WTC11 (cell line): ENCODE measurements at regions not wholly inside any gene's neighbourhood (a gene's known extent, or its start where the extent isn't known, plus 50 kb on each side); places are given as distances from the start of the nearest gene placed in this dataset.
"Not testable (repeated sequence)": the region's sequence is repeated elsewhere in the genome, so short reads cannot be mapped to it uniquely, and the experiment has no call there.

Experiments used
- ATAC-seq: fragments of 200-7000 bp; cut with Tn5 transposase; 2 replicates; pipeline ENCODE4 v1.10.0; 2021; ENCODE audit warnings: mild to moderate bottlenecking, moderate library complexity
- CTCF ChIA-PET: fragments of 300-600 bp; sonication (Branson Sonifier 250); formaldehyde crosslinking; loops from one replicate; lab custom pipeline; 2021; ENCODE audit warnings: antibody characterized with exemption; lab: Charles Lee
- POLR2A ChIA-PET: fragments of 350-600 bp; sonication (Branson Sonifier 250); formaldehyde crosslinking; loops from one replicate; lab custom pipeline; 2021; ENCODE audit warnings: antibody characterized with exemption; lab: Charles Lee
- DNase-seq: peaks from one replicate; pipeline ENCODE4 v3.0.0; 2021; ENCODE audit warnings: low spot score
- H3K27ac Mint-ChIP-seq: 2 replicates; pipeline ENCODE4 v1.8.0; 2021; ENCODE audit warnings: mixed read lengths
- H3K27me3 Mint-ChIP-seq: 2 replicates; pipeline ENCODE4 v1.8.0; 2021; ENCODE audit warnings: low read depth, mild to moderate bottlenecking, moderate library complexity, mixed read lengths
- H3K36me3 Mint-ChIP-seq: 2 replicates; pipeline ENCODE4 v1.8.0; 2021; ENCODE audit warnings: mixed read lengths
- H3K4me1 Mint-ChIP-seq: 2 replicates; pipeline ENCODE4 v1.8.0; 2022; ENCODE audit warnings: mixed read lengths
- H3K4me3 Mint-ChIP-seq: 2 replicates; pipeline ENCODE4 v1.8.0; 2021; ENCODE audit warnings: mild to moderate bottlenecking, moderate library complexity, mixed read lengths
- H3K9me3 Mint-ChIP-seq: 2 replicates; pipeline ENCODE4 v1.8.0; 2021; ENCODE audit warnings: mixed read lengths
- ATF1 ChIP-seq: sonication (generic); formaldehyde crosslinking; IDR thresholded peaks from 2 replicates; pipeline ENCODE4 v1.8.1; 2023; ENCODE audit warnings: mild to moderate bottlenecking, moderate library complexity, missing genetic modification reagents
- CBFB ChIP-seq: sonication (generic); formaldehyde crosslinking; IDR thresholded peaks from 2 replicates; pipeline ENCODE4 v1.8.1; 2022; ENCODE audit warnings: mild to moderate bottlenecking, low read depth, missing genetic modification reagents
- GTF2I ChIP-seq: fragments of 250-450 bp; sonication (Bioruptor Pico); conservative IDR thresholded peaks from 2 replicates; pipeline ENCODE4 v1.4.0; 2021; ENCODE audit warnings: mild to moderate bottlenecking
- MYBL2 ChIP-seq: sonication (generic); formaldehyde crosslinking; IDR thresholded peaks from 2 replicates; pipeline ENCODE4 v1.8.1; 2023; ENCODE audit warnings: mild to moderate bottlenecking, moderate library complexity, missing genetic modification reagents
- PRRX2 ChIP-seq: fragments of 250-450 bp; sonication (Bioruptor Pico); IDR thresholded peaks from 2 replicates; pipeline ENCODE4 v1.8.0; 2021; ENCODE audit warnings: mild to moderate bottlenecking
- SMAD3 ChIP-seq: sonication (generic); formaldehyde crosslinking; IDR thresholded peaks from 2 replicates; pipeline ENCODE4 v1.8.0; 2022; ENCODE audit warnings: missing genetic modification reagents, mild to moderate bottlenecking, borderline replicate concordance
- SOX15 ChIP-seq: fragments of 250-450 bp; sonication (Bioruptor Pico); IDR thresholded peaks from 2 replicates; pipeline ENCODE4 v1.9.0; 2021; ENCODE audit warnings: mild to moderate bottlenecking
- TCF7 ChIP-seq: sonication (generic); formaldehyde crosslinking; IDR thresholded peaks from 2 replicates; pipeline ENCODE4 v1.8.0; 2022; ENCODE audit warnings: mild to moderate bottlenecking, low read depth, missing genetic modification reagents, moderate library complexity
- TEAD1 ChIP-seq: sonication (generic); formaldehyde crosslinking; IDR thresholded peaks from 2 replicates; pipeline ENCODE4 v1.8.0; 2022; ENCODE audit warnings: mild to moderate bottlenecking, missing genetic modification reagents
- TP53 ChIP-seq: sonication (generic); formaldehyde crosslinking; IDR thresholded peaks from 2 replicates; pipeline ENCODE4 v1.8.1; 2023; ENCODE audit warnings: mild to moderate bottlenecking, missing genetic modification reagents
- TF ChIP-seq, protein P1 (sequence below): fragments of 250-450 bp; sonication (Bioruptor Pico); IDR thresholded peaks from 2 replicates; pipeline ENCODE4 v1.9.0; 2021; ENCODE audit warnings: mild to moderate bottlenecking, borderline replicate concordance
- TF ChIP-seq, protein P2 (sequence below): sonication (generic); formaldehyde crosslinking; IDR thresholded peaks from 2 replicates; pipeline ENCODE4 v1.8.1; 2022; ENCODE audit warnings: mild to moderate bottlenecking, moderate library complexity, missing genetic modification reagents
- TF ChIP-seq, protein P3 (sequence below): sonication (generic); formaldehyde crosslinking; conservative IDR thresholded peaks from 2 replicates; pipeline ENCODE4 v1.8.1; 2022; ENCODE audit warnings: mild to moderate bottlenecking, missing genetic modification reagents
- TF ChIP-seq, protein P4 (sequence below): sonication (generic); formaldehyde crosslinking; IDR thresholded peaks from 2 replicates; pipeline ENCODE4 v1.8.0; 2022; ENCODE audit warnings: mild to moderate bottlenecking, missing genetic modification reagents
- TF ChIP-seq, protein P5 (sequence below): sonication (generic); formaldehyde crosslinking; IDR thresholded peaks from 2 replicates; pipeline ENCODE4 v1.8.1; 2023; ENCODE audit warnings: mild to moderate bottlenecking, missing genetic modification reagents
- TF ChIP-seq, protein P6 (sequence below): sonication (generic); formaldehyde crosslinking; IDR thresholded peaks from 2 replicates; pipeline ENCODE4 v1.8.1; 2022; ENCODE audit warnings: missing genetic modification reagents, borderline replicate concordance
- TF ChIP-seq, protein P7 (sequence below): fragments of 200-600 bp; IDR thresholded peaks from 2 replicates; pipeline ENCODE4 v1.8.0; 2022; ENCODE audit warnings: antibody characterized with exemption
- TF ChIP-seq, protein P8 (sequence below): sonication (generic); formaldehyde crosslinking; IDR thresholded peaks from 2 replicates; pipeline ENCODE4 v1.8.1; 2022; ENCODE audit warnings: low read depth, missing genetic modification reagents, borderline replicate concordance

DNA sequence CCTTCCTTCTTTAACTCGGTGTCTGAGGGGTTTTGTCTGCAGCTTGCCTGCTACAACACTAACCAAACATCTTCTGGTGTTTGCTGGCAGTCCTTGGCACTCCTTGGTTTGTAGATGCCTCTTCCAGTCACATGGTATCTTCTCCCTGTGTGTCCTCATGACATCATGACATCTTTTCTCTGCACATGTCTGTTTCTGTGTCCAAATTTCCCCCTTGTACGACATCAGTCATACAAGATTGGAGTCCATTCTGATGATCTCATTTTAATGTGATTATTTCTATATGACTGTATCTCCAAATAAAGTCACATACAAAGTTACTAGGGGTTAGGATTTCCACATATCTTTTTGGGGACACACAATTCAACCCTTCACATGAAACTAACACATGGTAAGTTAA lies 152.3 kb upstream of the LRRN1 start:
- H3K9me3 Mint-ChIP-seq, result peaks cover 72% of the 10 kb centered on the region
- DNase-seq (no peak), ATAC-seq (no peak)
- H3K4me3 Mint-ChIP-seq, result no peak overlapping the region
- H3K27me3 Mint-ChIP-seq, result peaks cover 8% of the 10 kb centered on the region; the same call in 1 of the 2 replicates
- H3K36me3 Mint-ChIP-seq, result peaks cover 31% of the 10 kb centered on the region
- ChIA-PET POLR2A (no interaction called here), CTCF (no interaction called here)
- H3K4me1 Mint-ChIP-seq, result no peaks in the 10 kb centered on the region
- TF ChIP-seq, protein P1, sequence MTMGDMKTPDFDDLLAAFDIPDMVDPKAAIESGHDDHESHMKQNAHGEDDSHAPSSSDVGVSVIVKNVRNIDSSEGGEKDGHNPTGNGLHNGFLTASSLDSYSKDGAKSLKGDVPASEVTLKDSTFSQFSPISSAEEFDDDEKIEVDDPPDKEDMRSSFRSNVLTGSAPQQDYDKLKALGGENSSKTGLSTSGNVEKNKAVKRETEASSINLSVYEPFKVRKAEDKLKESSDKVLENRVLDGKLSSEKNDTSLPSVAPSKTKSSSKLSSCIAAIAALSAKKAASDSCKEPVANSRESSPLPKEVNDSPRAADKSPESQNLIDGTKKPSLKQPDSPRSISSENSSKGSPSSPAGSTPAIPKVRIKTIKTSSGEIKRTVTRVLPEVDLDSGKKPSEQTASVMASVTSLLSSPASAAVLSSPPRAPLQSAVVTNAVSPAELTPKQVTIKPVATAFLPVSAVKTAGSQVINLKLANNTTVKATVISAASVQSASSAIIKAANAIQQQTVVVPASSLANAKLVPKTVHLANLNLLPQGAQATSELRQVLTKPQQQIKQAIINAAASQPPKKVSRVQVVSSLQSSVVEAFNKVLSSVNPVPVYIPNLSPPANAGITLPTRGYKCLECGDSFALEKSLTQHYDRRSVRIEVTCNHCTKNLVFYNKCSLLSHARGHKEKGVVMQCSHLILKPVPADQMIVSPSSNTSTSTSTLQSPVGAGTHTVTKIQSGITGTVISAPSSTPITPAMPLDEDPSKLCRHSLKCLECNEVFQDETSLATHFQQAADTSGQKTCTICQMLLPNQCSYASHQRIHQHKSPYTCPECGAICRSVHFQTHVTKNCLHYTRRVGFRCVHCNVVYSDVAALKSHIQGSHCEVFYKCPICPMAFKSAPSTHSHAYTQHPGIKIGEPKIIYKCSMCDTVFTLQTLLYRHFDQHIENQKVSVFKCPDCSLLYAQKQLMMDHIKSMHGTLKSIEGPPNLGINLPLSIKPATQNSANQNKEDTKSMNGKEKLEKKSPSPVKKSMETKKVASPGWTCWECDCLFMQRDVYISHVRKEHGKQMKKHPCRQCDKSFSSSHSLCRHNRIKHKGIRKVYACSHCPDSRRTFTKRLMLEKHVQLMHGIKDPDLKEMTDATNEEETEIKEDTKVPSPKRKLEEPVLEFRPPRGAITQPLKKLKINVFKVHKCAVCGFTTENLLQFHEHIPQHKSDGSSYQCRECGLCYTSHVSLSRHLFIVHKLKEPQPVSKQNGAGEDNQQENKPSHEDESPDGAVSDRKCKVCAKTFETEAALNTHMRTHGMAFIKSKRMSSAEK (CRISPR knock-in tag), result no peak
- no peak for TF ChIP-seq TP53 (CRISPR knock-in tag)
- TF ChIP-seq, protein P2, sequence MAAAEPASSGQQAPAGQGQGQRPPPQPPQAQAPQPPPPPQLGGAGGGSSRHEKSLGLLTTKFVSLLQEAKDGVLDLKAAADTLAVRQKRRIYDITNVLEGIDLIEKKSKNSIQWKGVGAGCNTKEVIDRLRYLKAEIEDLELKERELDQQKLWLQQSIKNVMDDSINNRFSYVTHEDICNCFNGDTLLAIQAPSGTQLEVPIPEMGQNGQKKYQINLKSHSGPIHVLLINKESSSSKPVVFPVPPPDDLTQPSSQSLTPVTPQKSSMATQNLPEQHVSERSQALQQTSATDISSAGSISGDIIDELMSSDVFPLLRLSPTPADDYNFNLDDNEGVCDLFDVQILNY, result no peak
- TF ChIP-seq, protein P3, sequence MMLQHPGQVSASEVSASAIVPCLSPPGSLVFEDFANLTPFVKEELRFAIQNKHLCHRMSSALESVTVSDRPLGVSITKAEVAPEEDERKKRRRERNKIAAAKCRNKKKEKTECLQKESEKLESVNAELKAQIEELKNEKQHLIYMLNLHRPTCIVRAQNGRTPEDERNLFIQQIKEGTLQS (CRISPR knock-in tag), result no peak
- TF ChIP-seq, protein P4, sequence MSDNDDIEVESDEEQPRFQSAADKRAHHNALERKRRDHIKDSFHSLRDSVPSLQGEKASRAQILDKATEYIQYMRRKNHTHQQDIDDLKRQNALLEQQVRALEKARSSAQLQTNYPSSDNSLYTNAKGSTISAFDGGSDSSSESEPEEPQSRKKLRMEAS (CRISPR knock-in tag), result no peak
- TF ChIP-seq, protein P5, sequence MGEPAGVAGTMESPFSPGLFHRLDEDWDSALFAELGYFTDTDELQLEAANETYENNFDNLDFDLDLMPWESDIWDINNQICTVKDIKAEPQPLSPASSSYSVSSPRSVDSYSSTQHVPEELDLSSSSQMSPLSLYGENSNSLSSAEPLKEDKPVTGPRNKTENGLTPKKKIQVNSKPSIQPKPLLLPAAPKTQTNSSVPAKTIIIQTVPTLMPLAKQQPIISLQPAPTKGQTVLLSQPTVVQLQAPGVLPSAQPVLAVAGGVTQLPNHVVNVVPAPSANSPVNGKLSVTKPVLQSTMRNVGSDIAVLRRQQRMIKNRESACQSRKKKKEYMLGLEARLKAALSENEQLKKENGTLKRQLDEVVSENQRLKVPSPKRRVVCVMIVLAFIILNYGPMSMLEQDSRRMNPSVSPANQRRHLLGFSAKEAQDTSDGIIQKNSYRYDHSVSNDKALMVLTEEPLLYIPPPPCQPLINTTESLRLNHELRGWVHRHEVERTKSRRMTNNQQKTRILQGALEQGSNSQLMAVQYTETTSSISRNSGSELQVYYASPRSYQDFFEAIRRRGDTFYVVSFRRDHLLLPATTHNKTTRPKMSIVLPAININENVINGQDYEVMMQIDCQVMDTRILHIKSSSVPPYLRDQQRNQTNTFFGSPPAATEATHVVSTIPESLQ, result no peak
- no peak for TF ChIP-seq TEAD1 (CRISPR knock-in tag)
- no peak for TF ChIP-seq ATF1 (CRISPR knock-in tag)
- no peak for TF ChIP-seq TCF7 (CRISPR knock-in tag)
- TF ChIP-seq SMAD3 (CRISPR knock-in tag), result no peak
- TF ChIP-seq, all 79 proteins: peak for 0
- no peak overlapping the region for H3K27ac Mint-ChIP-seq

DNA sequence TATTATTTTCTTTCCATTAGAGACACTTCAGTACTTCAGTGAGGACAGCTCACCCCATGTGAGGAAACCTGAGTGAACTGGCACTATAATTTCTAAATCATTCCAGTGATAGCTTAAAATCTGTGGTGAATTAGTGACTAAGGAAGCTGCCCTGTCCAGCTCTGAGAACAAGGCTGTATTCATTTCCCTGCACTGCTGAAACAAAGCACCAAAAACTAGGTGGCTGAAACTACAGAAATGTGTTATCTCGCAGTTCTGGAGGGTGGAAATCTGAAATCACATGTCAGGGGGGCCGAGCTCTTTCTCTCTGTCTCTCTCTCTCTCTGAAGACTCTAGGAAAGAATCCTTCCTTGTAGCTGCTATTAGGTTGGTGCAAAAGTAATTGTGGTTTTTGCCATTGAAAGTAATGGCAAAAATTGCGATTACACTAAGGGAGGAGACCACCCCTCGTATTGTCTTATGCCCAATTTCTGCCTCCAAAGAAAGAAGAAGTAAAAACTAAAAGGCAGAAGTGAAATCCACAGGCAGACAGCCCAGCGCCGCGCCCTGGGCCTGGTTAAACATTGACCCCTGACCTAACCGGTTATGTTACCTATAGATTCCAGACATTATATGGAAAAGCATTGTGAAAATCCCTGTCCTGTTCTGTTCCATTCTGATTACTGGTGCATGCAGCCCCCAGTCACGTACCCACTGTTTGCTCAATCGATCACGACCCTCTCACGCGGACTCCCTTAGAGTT lies 153.0 kb upstream of the LRRN1 start:
- peaks cover 68% of the 10 kb centered on the region for H3K9me3 Mint-ChIP-seq
- DNase-seq, H3K4me1 Mint-ChIP-seq, H3K27ac Mint-ChIP-seq, CTCF ChIA-PET, H3K27me3 Mint-ChIP-seq, H3K4me3 Mint-ChIP-seq, ATAC-seq, POLR2A ChIA-PET: not testable (repeated sequence)
- peaks cover 27% of the 10 kb centered on the region for H3K36me3 Mint-ChIP-seq

DNA sequence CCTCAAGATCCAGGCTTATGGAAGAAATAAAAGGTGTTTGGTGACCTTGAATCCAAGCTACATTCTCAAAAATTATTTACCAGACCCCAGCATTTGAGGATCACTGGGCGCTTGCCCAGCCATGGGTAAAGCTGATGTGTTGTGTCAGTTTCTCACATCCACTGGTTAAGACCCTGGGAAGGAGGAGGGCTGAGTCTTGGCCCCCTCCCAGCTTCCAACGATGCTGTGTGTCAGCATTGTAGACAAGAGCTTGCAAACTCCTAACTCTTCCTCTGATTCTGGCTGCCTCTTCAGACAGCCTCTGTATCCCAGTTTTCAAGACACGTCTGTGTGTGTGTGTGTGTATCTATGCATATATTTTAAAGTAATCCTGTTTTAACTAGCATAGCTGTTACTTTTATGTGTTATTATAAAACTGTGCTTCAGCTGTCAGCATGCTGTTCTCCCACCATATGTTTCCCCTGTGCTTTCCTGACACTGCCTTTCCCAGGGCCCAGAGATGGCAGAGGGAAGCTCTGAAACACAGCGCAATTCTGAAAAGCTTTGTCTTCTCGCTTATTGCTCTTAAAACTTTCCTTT lies 157.3 kb upstream of the LRRN1 start:
- no peak for DNase-seq
- ATAC-seq, result no peak
- no peak overlapping the region for H3K4me3 Mint-ChIP-seq
- H3K36me3 Mint-ChIP-seq, result peaks cover 16% of the 10 kb centered on the region
- ChIA-PET CTCF (no interaction called here), POLR2A (no interaction called here)
- H3K9me3 Mint-ChIP-seq, result peaks cover 52% of the 10 kb centered on the region
- H3K27ac Mint-ChIP-seq, result no peak overlapping the region
- no peaks in the 10 kb centered on the region for H3K27me3 Mint-ChIP-seq
- no peaks in the 10 kb centered on the region for H3K4me1 Mint-ChIP-seq
- no peak for TF ChIP-seq CBFB (CRISPR knock-in tag)
- TF ChIP-seq, protein P6, sequence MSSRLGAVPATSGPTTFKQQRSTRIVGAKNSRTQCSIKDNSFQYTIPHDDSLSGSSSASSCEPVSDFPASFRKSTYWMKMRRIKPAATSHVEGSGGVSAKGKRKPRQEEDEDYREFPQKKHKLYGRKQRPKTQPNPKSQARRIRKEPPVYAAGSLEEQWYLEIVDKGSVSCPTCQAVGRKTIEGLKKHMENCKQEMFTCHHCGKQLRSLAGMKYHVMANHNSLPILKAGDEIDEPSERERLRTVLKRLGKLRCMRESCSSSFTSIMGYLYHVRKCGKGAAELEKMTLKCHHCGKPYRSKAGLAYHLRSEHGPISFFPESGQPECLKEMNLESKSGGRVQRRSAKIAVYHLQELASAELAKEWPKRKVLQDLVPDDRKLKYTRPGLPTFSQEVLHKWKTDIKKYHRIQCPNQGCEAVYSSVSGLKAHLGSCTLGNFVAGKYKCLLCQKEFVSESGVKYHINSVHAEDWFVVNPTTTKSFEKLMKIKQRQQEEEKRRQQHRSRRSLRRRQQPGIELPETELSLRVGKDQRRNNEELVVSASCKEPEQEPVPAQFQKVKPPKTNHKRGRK (CRISPR knock-in tag), result no peak
- TF ChIP-seq GTF2I (CRISPR knock-in tag), result no peak
- TF ChIP-seq SOX15 (CRISPR knock-in tag), result no peak
- TF ChIP-seq, protein P7, sequence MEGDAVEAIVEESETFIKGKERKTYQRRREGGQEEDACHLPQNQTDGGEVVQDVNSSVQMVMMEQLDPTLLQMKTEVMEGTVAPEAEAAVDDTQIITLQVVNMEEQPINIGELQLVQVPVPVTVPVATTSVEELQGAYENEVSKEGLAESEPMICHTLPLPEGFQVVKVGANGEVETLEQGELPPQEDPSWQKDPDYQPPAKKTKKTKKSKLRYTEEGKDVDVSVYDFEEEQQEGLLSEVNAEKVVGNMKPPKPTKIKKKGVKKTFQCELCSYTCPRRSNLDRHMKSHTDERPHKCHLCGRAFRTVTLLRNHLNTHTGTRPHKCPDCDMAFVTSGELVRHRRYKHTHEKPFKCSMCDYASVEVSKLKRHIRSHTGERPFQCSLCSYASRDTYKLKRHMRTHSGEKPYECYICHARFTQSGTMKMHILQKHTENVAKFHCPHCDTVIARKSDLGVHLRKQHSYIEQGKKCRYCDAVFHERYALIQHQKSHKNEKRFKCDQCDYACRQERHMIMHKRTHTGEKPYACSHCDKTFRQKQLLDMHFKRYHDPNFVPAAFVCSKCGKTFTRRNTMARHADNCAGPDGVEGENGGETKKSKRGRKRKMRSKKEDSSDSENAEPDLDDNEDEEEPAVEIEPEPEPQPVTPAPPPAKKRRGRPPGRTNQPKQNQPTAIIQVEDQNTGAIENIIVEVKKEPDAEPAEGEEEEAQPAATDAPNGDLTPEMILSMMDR, result no peak
- TF ChIP-seq, protein P8, sequence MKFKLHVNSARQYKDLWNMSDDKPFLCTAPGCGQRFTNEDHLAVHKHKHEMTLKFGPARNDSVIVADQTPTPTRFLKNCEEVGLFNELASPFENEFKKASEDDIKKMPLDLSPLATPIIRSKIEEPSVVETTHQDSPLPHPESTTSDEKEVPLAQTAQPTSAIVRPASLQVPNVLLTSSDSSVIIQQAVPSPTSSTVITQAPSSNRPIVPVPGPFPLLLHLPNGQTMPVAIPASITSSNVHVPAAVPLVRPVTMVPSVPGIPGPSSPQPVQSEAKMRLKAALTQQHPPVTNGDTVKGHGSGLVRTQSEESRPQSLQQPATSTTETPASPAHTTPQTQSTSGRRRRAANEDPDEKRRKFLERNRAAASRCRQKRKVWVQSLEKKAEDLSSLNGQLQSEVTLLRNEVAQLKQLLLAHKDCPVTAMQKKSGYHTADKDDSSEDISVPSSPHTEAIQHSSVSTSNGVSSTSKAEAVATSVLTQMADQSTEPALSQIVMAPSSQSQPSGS (CRISPR knock-in tag), result no peak
- TF ChIP-seq MYBL2 (CRISPR knock-in tag), result no peak
- no peak for TF ChIP-seq PRRX2 (CRISPR knock-in tag)
